ENCODE measurements at regions not wholly inside any gene's neighbourhood (a gene's known extent, or its start where the extent isn't known, plus 50 kb on each side); places are given as distances from the start of the nearest gene placed in this dataset.

- H3K27me3 Mint-ChIP-seq (ENCODE audit: low read depth), result peaks cover 16% of the 10 kb centered on the region
- POLR2A ChIA-PET, result no interaction called here
- H3K4me1 Mint-ChIP-seq, result peaks cover 5% of the 10 kb centered on the region
- DNase-seq (ENCODE audit: low spot score) (no peak), ATAC-seq (no peak)
- H3K27ac Mint-ChIP-seq, result no peak overlapping the region
- TF ChIP-seq FOXP1 (CRISPR knock-in tag; IDR thresholded peaks at IDR 0.05; ENCODE audit: borderline replicate concordance) (no peak), ATF1 (CRISPR knock-in tag; IDR thresholded peaks at IDR 0.05) (no peak), NR2C2 (CRISPR knock-in tag; IDR thresholded peaks at IDR 0.05) (no peak)
- H3K9me3 Mint-ChIP-seq, result peaks cover 14% of the 10 kb centered on the region; the same call in 1 of the 2 replicates
- H3K4me3 Mint-ChIP-seq, result no peak overlapping the region
- CTCF ChIA-PET, result interaction anchor here (0.7 to 1.1 kb wide), 2 partner anchors 177 to 280 kb away, joined by 3 read pairs; no protein-coding TSS in a partner anchor
- H3K36me3 Mint-ChIP-seq, result no peaks in the 10 kb centered on the region
Measured at GRCh38 chr3:13937131-13937530, 57.3 kb upstream of the WNT7A start.

GRCh38 chr3:13935494-13936094 is 55.7 kb upstream of the WNT7A start:
- H3K4me3 Mint-ChIP-seq, result no peak overlapping the region
- ChIA-PET CTCF (no interaction called here), POLR2A (no interaction called here)
- TF ChIP-seq RORB (CRISPR knock-in tag; IDR thresholded peaks at IDR 0.05) (no peak), USF1 (CRISPR knock-in tag; IDR thresholded peaks at IDR 0.05) (no peak), PRDM15 (CRISPR knock-in tag; IDR thresholded peaks at IDR 0.05) (no peak), JUN (CRISPR knock-in tag; IDR thresholded peaks at IDR 0.05) (no peak), KAT7 (CRISPR knock-in tag; IDR thresholded peaks at IDR 0.05; ENCODE audit: borderline replicate concordance) (no peak), GTF2I (CRISPR knock-in tag; conservative IDR thresholded peaks at IDR 0.05) (no peak), FOXJ3 (CRISPR knock-in tag; IDR thresholded peaks at IDR 0.05; ENCODE audit: borderline replicate concordance) (no peak), ZMAT4 (CRISPR knock-in tag; IDR thresholded peaks at IDR 0.05) (no peak), ZNF219 (CRISPR knock-in tag; IDR thresholded peaks at IDR 0.05; ENCODE audit: borderline replicate concordance) (no peak)
- H3K9me3 Mint-ChIP-seq, result peaks cover 27% of the 10 kb centered on the region
- ATAC-seq, result no peak
- H3K4me1 Mint-ChIP-seq, result peaks cover 4% of the 10 kb centered on the region
- DNase-seq (ENCODE audit: low spot score), result no peak
- H3K27ac Mint-ChIP-seq, result no peak overlapping the region
- H3K27me3 Mint-ChIP-seq (ENCODE audit: low read depth), result peaks cover 25% of the 10 kb centered on the region
- no peaks in the 10 kb centered on the region for H3K36me3 Mint-ChIP-seq

- POLR2A ChIA-PET, result no interaction called here
- Mint-ChIP-seq H3K4me1 (no peaks in the 10 kb centered on the region), H3K36me3 (no peaks in the 10 kb centered on the region), H3K4me3 (no peak overlapping the region), H3K9me3 (peaks cover 28% of the 10 kb centered on the region), H3K27ac (no peak overlapping the region), H3K27me3 (ENCODE audit: low read depth) (peaks cover 25% of the 10 kb centered on the region)
- CTCF ChIA-PET, result no interaction called here
- DNase-seq (ENCODE audit: low spot score) (no peak), ATAC-seq (no peak)
- TF ChIP-seq CBFB (CRISPR knock-in tag; IDR thresholded peaks at IDR 0.05; ENCODE audit: low read depth) (no peak), ZNF671 (CRISPR knock-in tag; IDR thresholded peaks at IDR 0.05) (no peak), ZSCAN18 (CRISPR knock-in tag; IDR thresholded peaks at IDR 0.05) (no peak), OVOL2 (CRISPR knock-in tag; IDR thresholded peaks at IDR 0.05; ENCODE audit: borderline replicate concordance) (no peak), USF1 (CRISPR knock-in tag; IDR thresholded peaks at IDR 0.05) (no peak), TP53 (CRISPR knock-in tag; IDR thresholded peaks at IDR 0.05) (no peak), NFATC4 (CRISPR knock-in tag; IDR thresholded peaks at IDR 0.05) (no peak), ZMAT4 (CRISPR knock-in tag; IDR thresholded peaks at IDR 0.05) (no peak), E2F5 (CRISPR knock-in tag; IDR thresholded peaks at IDR 0.05) (no peak), ELF4 (CRISPR knock-in tag; IDR thresholded peaks at IDR 0.05; ENCODE audit: low read depth) (no peak), NFYB (CRISPR knock-in tag; conservative IDR thresholded peaks at IDR 0.05; ENCODE audit: low read depth) (no peak), MLX (CRISPR knock-in tag; IDR thresholded peaks at IDR 0.05) (no peak), RORB (CRISPR knock-in tag; IDR thresholded peaks at IDR 0.05) (no peak)
Measured at GRCh38 chr3:13934813-13935212, 54.9 kb upstream of the WNT7A start.

All from WTC11 (cell line).